ENCODE measurements at regions not wholly inside any gene's neighbourhood (a gene's known extent, or its start where the extent isn't known, plus 50 kb on each side); places are given as distances from the start of the nearest gene placed in this dataset.

DNA sequence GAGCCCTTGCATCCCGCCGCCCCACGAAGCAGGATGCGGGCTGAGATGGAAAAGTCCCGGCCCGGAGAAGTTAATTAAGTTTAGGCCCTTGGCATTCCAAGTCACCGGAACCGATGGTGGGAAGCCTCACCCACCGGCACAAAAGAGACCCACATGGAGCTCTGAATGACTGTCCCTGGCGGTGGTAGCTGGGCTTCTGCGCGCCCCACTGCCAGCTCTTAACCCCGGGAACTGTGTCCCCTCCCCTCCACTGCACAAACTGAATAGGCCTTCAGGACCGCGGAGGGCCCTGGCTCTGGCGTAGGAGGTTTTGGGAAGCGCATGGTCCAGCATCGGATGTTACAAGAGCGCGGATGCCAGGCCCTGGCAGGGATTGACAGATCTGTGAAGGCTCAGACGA is 291.1 kb upstream of the TUT7 start:
- Histone ChIP-seq H3K9me3 (ENCODE audit: low read length) (no peaks in the 10 kb centered on the region), H3F3A (ENCODE audit: insufficient read depth, low read length, poor library complexity, severe bottlenecking) (no peaks in the 10 kb centered on the region), H3K79me2 (replicated peaks; ENCODE audit: insufficient read depth, low read length) (no peaks in the 10 kb centered on the region), H4K20me1 (ENCODE audit: insufficient read depth) (no peaks in the 10 kb centered on the region), H3K9me2 (ENCODE audit: insufficient read depth, low read length) (no peaks in the 10 kb centered on the region), H3K4me3 (ENCODE audit: low read length) (no peak overlapping the region), H3K4me2 (ENCODE audit: low read length) (no peak overlapping the region), H3K27me3 (ENCODE audit: insufficient read depth, low read depth, low read length) (no peaks in the 10 kb centered on the region), H2AFZ (ENCODE audit: low read depth, low read length) (no peak overlapping the region), H3K9ac (ENCODE audit: low read length) (no peak overlapping the region), H3K36me3 (ENCODE audit: insufficient read depth, low read length) (no peaks in the 10 kb centered on the region), H3K27ac (ENCODE audit: low read length) (no peak overlapping the region)
- TF ChIP-seq MXI1 (conservative IDR thresholded peaks at IDR 0.05; ENCODE audit: poor library complexity, severe bottlenecking) (no peak), EZH2 (IDR thresholded peaks at IDR 0.05; ENCODE audit: borderline replicate concordance, insufficient read depth, low read length, poor library complexity, severe bottlenecking) (no peak), EP300 (conservative IDR thresholded peaks at IDR 0.05; ENCODE audit: poor library complexity, severe bottlenecking) (no peak), RAD21 (conservative IDR thresholded peaks at IDR 0.05) (no peak), REST (IDR thresholded peaks at IDR 0.05; ENCODE audit: borderline replicate concordance) (no peak), TAF1 (IDR thresholded peaks at IDR 0.05; ENCODE audit: low read depth) (no peak), POLR2AphosphoS5 (IDR thresholded peaks at IDR 0.05) (no peak), SMC3 (conservative IDR thresholded peaks at IDR 0.05; ENCODE audit: poor library complexity) (no peak)
- TF ChIP-seq, protein P1, sequence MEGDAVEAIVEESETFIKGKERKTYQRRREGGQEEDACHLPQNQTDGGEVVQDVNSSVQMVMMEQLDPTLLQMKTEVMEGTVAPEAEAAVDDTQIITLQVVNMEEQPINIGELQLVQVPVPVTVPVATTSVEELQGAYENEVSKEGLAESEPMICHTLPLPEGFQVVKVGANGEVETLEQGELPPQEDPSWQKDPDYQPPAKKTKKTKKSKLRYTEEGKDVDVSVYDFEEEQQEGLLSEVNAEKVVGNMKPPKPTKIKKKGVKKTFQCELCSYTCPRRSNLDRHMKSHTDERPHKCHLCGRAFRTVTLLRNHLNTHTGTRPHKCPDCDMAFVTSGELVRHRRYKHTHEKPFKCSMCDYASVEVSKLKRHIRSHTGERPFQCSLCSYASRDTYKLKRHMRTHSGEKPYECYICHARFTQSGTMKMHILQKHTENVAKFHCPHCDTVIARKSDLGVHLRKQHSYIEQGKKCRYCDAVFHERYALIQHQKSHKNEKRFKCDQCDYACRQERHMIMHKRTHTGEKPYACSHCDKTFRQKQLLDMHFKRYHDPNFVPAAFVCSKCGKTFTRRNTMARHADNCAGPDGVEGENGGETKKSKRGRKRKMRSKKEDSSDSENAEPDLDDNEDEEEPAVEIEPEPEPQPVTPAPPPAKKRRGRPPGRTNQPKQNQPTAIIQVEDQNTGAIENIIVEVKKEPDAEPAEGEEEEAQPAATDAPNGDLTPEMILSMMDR (IDR thresholded peaks at IDR 0.05; ENCODE audit: poor library complexity, severe bottlenecking): no peak

GRCh38 chr9:86644675-86645034 is 290.4 kb upstream of the TUT7 start:
- H3K27ac ChIP-seq (ENCODE audit: low read length): no peak overlapping the region
- no peak overlapping the region for H2AFZ ChIP-seq (ENCODE audit: low read depth, low read length)
- no peak for TF ChIP-seq EZH2 (IDR thresholded peaks at IDR 0.05; ENCODE audit: borderline replicate concordance, insufficient read depth, low read length, poor library complexity, severe bottlenecking)
- no peak for TF ChIP-seq EP300 (conservative IDR thresholded peaks at IDR 0.05; ENCODE audit: poor library complexity, severe bottlenecking)
- TF ChIP-seq, protein P1 (IDR thresholded peaks at IDR 0.05; ENCODE audit: poor library complexity, severe bottlenecking): no peak
- no peak for TF ChIP-seq POLR2AphosphoS5 (IDR thresholded peaks at IDR 0.05)
- no peak for TF ChIP-seq REST (IDR thresholded peaks at IDR 0.05; ENCODE audit: borderline replicate concordance)
- TF ChIP-seq TAF1 (IDR thresholded peaks at IDR 0.05; ENCODE audit: low read depth): no peak
- TF ChIP-seq RAD21 (conservative IDR thresholded peaks at IDR 0.05): no peak
- TF ChIP-seq SMC3 (conservative IDR thresholded peaks at IDR 0.05; ENCODE audit: poor library complexity): no peak
- no peak for TF ChIP-seq MXI1 (conservative IDR thresholded peaks at IDR 0.05; ENCODE audit: poor library complexity, severe bottlenecking)

More at GRCh38 chr9:86644675-86645034, 290.4 kb upstream of the TUT7 start:
- H3K9me3 ChIP-seq (ENCODE audit: low read length): no peaks in the 10 kb centered on the region
- no peak overlapping the region for H3K4me2 ChIP-seq (ENCODE audit: low read length)
- no peak overlapping the region for H3K4me3 ChIP-seq (ENCODE audit: low read length)
- H3K9ac ChIP-seq (ENCODE audit: low read length): no peak overlapping the region
- H3F3A ChIP-seq (ENCODE audit: insufficient read depth, low read length, poor library complexity, severe bottlenecking): no peaks in the 10 kb centered on the region
- H3K27me3 ChIP-seq (ENCODE audit: insufficient read depth, low read depth, low read length): no peaks in the 10 kb centered on the region
- H3K36me3 ChIP-seq (ENCODE audit: insufficient read depth, low read length): no peaks in the 10 kb centered on the region
- no peaks in the 10 kb centered on the region for H4K20me1 ChIP-seq (ENCODE audit: insufficient read depth)
- no peaks in the 10 kb centered on the region for H3K79me2 ChIP-seq (replicated peaks; ENCODE audit: insufficient read depth, low read length)
- no peaks in the 10 kb centered on the region for H3K9me2 ChIP-seq (ENCODE audit: insufficient read depth, low read length)

Data from neural cell (in vitro differentiated cells).